HCT116 (cell line): ENCODE measurements at regions not wholly inside any gene's neighbourhood (a gene's known extent, or its start where the extent isn't known, plus 50 kb on each side); places are given as distances from the start of the nearest gene placed in this dataset.

ENCODE experiments used
- ATAC-seq: fragments of 200-7000 bp; cut with Tn5 transposase; 2 replicates; pipeline ENCODE4 v1.9.1; 2020; ENCODE audit warnings: mild to moderate bottlenecking, moderate library complexity
- BruUV-seq: library from RNA; stranded (reverse); fragments of 400-500 nt; replicated peaks from 2 replicates; lab custom pipeline; 2021; lab: Mats Ljungman, UMichigan
- CTCF ChIA-PET: fragments of 300-600 bp; sonication (Branson Sonifier 250); formaldehyde crosslinking; loops from one replicate; lab custom pipeline; 2021; ENCODE audit warnings: antibody characterized with exemption; lab: Charles Lee
- POLR2A ChIA-PET: fragments of 300-600, 350-600 bp; sonication (Branson Sonifier 250); formaldehyde crosslinking; loops from one replicate; lab custom pipeline; 2021; ENCODE audit warnings: antibody characterized with exemption; lab: Charles Lee
- RAD21 ChIA-PET, 2 experiments: fragments of 300-600 bp; sonication (Branson Sonifier 250); formaldehyde crosslinking; loops; one replicate each; lab custom pipeline; 2023; ENCODE audit warnings: low total read pairs in 2 of 2; ENCODE audit not compliant: uncharacterized antibody in 2 of 2, unreplicated experiment in 2 of 2, low non-redundant PET in 1 of 2; lab: Charles Lee
- DNase-seq: peaks from one replicate; pipeline ENCODE4 v3.0.0-alpha.2; 2010; ENCODE audit warnings: low read depth, low spot score
- H2AFZ ChIP-seq: fragments of 200-600 bp; shearing (Covaris generic), sonication (generic); 2 replicates; pipeline ENCODE4 v1.6.1; 2017; ENCODE audit warnings: low read depth, mixed run types, mixed read lengths, antibody characterized with exemption, low read length; ENCODE audit not compliant: poor library complexity, severe bottlenecking
- H3K27ac ChIP-seq: 2 replicates; pipeline ENCODE4 v1.5.1; 2012; ENCODE audit warnings: low read depth, low read length
- H3K27me3 ChIP-seq: fragments of 200-600 bp; sonication (generic); 2 replicates; pipeline ENCODE4 v1.6.1; 2016; ENCODE audit warnings: mixed run types, low read length, mixed read lengths; ENCODE audit not compliant: insufficient read depth
- H3K36me3 ChIP-seq, 2 experiments: fragments of 200-500 bp in 1 of 2; fragments of 200-600 bp in 1 of 2; sonication (Bioruptor generic) in 1 of 2; sonication (generic) in 1 of 2; 2 replicates each; pipeline versions ENCODE4 v1.5.1 to v1.6.1; 2014 to 2016; ENCODE audit warnings: low read length in 2 of 2, inconsistent platforms in 1 of 2, mixed read lengths in 1 of 2, mixed run types in 1 of 2; ENCODE audit not compliant: insufficient read depth in 2 of 2, control insufficient read depth in 1 of 2
- H3K4me1 ChIP-seq, 2 experiments: fragments of 200-600 bp in 1 of 2; sonication (generic) in 1 of 2; 2 replicates each; pipeline versions ENCODE4 v1.5.1 to v1.6.1; 2012 to 2017; ENCODE audit warnings: low read length in 2 of 2, inconsistent platforms in 1 of 2, mild to moderate bottlenecking in 1 of 2, mixed read lengths in 1 of 2, mixed run types in 1 of 2, moderate library complexity in 1 of 2; ENCODE audit not compliant: insufficient read depth in 2 of 2, control insufficient read depth in 1 of 2
- H3K4me2 ChIP-seq: fragments of 200-600 bp; sonication (generic); 2 replicates; pipeline ENCODE4 v1.6.1; 2017; ENCODE audit warnings: mixed run types, low read length, mixed read lengths
- H3K4me3 ChIP-seq, 2 experiments: fragments of 200-600 bp in 1 of 2; sonication (generic) in 1 of 2; replicated peaks in 1 of 2; 2 replicates each; pipeline ENCODE4 v1.5.1; 2011 to 2016; ENCODE audit warnings: low read length in 2 of 2, control low read depth in 1 of 2, low read depth in 1 of 2, mild to moderate bottlenecking in 1 of 2, mixed read lengths in 1 of 2, mixed run types in 1 of 2
- H3K79me2 ChIP-seq: fragments of 200-600 bp; sonication (generic); 2 replicates; pipeline ENCODE4 v1.6.1; 2017; ENCODE audit warnings: mild to moderate bottlenecking, mixed run types, low read length, moderate library complexity, mixed read lengths; ENCODE audit not compliant: insufficient read depth
- H3K9ac ChIP-seq: fragments of 200-600 bp; sonication (generic); 2 replicates; pipeline ENCODE4 v1.6.1; 2016; ENCODE audit warnings: low read length, mixed read lengths
- H3K9me2 ChIP-seq: fragments of 200-600 bp; sonication (generic), shearing (Covaris generic); 2 replicates; pipeline ENCODE4 v1.6.1; 2017; ENCODE audit warnings: mixed run types, mild to moderate bottlenecking, moderate library complexity; ENCODE audit not compliant: insufficient read depth
- H3K9me3 ChIP-seq, 2 experiments: fragments of 200-500 bp in 1 of 2; fragments of 200-600 bp in 1 of 2; sonication (Bioruptor generic) in 1 of 2; sonication (generic) in 1 of 2; 2 replicates each; pipeline ENCODE4 v1.6.1; 2014 to 2017; ENCODE audit warnings: low read length in 2 of 2, mixed read lengths in 2 of 2, inconsistent platforms in 1 of 2, low read depth in 1 of 2, mild to moderate bottlenecking in 1 of 2, mixed run types in 1 of 2, moderate library complexity in 1 of 2; ENCODE audit not compliant: control insufficient read depth in 1 of 2, insufficient read depth in 1 of 2
- H4K20me1 ChIP-seq: fragments of 200-600 bp; sonication (generic), shearing (Covaris generic); 2 replicates; pipeline ENCODE4 v1.6.1; 2017; ENCODE audit warnings: mixed run types, mild to moderate bottlenecking, moderate library complexity; ENCODE audit not compliant: insufficient read depth
- EGR1 ChIP-seq: IDR thresholded peaks from 2 replicates; pipeline ENCODE4 v1.6.1; 2012; ENCODE audit warnings: low read depth
- JUND ChIP-seq: IDR thresholded peaks from 2 replicates; pipeline ENCODE4 v1.6.1; 2012
- POLR2AphosphoS5 ChIP-seq: IDR thresholded peaks from 2 replicates; pipeline ENCODE4 v1.6.1; 2011; ENCODE audit warnings: mild to moderate bottlenecking, low read depth, low read length, moderate library complexity
- REST ChIP-seq: IDR thresholded peaks from 2 replicates; pipeline ENCODE4 v1.6.1; 2012; ENCODE audit warnings: low read depth
- YY1 ChIP-seq: IDR thresholded peaks from 2 replicates; pipeline ENCODE4 v1.6.1; 2011; ENCODE audit warnings: low read length, low read depth, moderate library complexity, mild to moderate bottlenecking; ENCODE audit not compliant: insufficient replicate concordance; ENCODE audit errors: extremely low read depth
- ZFX ChIP-seq: fragments of 450-650 bp; IDR thresholded peaks from 2 replicates; pipeline ENCODE4 v1.6.1; 2017
- ZNF274 ChIP-seq: fragments of 200-500 bp; sonication (Bioruptor generic); IDR thresholded peaks from 2 replicates; pipeline ENCODE4 v1.6.1; 2014; ENCODE audit warnings: mild to moderate bottlenecking, low read depth, low read length, inconsistent platforms
- intact Hi-C: fragments of 100-400 bp; cut with micrococcal nuclease; formaldehyde crosslinking; loops from 2 replicates; pipeline ENCODE4 v1.10.0; 2022

GRCh38 chr1:55558515-55558914 lies 343.4 kb upstream of the USP24 start (continued):
- no peak for TF ChIP-seq YY1

GRCh38 chr1:55555956-55556725 lies 341.0 kb upstream of the USP24 start:
- ATAC-seq: no peak

More at GRCh38 chr1:55555956-55556725, 341.0 kb upstream of the USP24 start:
- Histone ChIP-seq H3K9me2 (no peaks in the 10 kb centered on the region), H2AFZ (no peak overlapping the region), H3K79me2 (no peaks in the 10 kb centered on the region), H3K27ac (no peak overlapping the region), H3K36me3 (no peaks in the 10 kb centered on the region), H3K4me2 (no peak overlapping the region), H4K20me1 (no peaks in the 10 kb centered on the region), H3K9me3 (no peaks in the 10 kb centered on the region), H3K9ac (no peak overlapping the region), H3K4me1 (no peaks in the 10 kb centered on the region), H3K4me3 (no peak overlapping the region), H3K27me3 (no peaks in the 10 kb centered on the region)
- intact Hi-C loops: no loop called here
- no TSS peak for BruUV-seq
- ChIA-PET CTCF (no interaction called here), RAD21 (no interaction called here), POLR2A (no interaction called here)
- no peak for TF ChIP-seq POLR2AphosphoS5
- TF ChIP-seq JUND: no peak
- TF ChIP-seq ZNF274: no peak
- TF ChIP-seq REST: no peak
- no peak for TF ChIP-seq ZFX
- no peak for TF ChIP-seq YY1
- TF ChIP-seq EGR1: no peak
- DNase-seq: no peak
